HAP-1 (cell line): ENCODE measurements at regions not wholly inside any gene's neighbourhood (a gene's known extent, or its start where the extent isn't known, plus 50 kb on each side); places are given as distances from the start of the nearest gene placed in this dataset.
A peak's percentile ranks its signal among the peaks of the same experiment; 100 is the strongest.
"Not testable (repeated sequence)": the region's sequence is repeated elsewhere in the genome, so short reads cannot be mapped to it uniquely, and the experiment has no call there.

Source experiments
- DNase-seq, 2 experiments: peaks; one replicate each; pipeline ENCODE4 v3.0.0-alpha.2; 2016 to 2020; ENCODE audit warnings: low spot score in 2 of 2
- H3K27me3 ChIP-seq: fragments of 250-450 bp; sonication (Bioruptor Pico); 2 replicates; pipeline ENCODE4 v1.5.1; 2020; ENCODE audit warnings: low read depth, mild to moderate bottlenecking, moderate library complexity
- H3K36me3 ChIP-seq: fragments of 250-450 bp; sonication (Bioruptor Pico); replicated peaks from 2 replicates; pipeline ENCODE4 v1.5.1; 2020; ENCODE audit warnings: mild to moderate bottlenecking
- H3K4me1 ChIP-seq: fragments of 250-450 bp; sonication (Bioruptor Pico); 2 replicates; pipeline ENCODE4 v1.5.1; 2020; ENCODE audit warnings: mild to moderate bottlenecking
- H3K4me3 ChIP-seq: fragments of 250-450 bp; sonication (Bioruptor Pico); 2 replicates; pipeline ENCODE4 v1.5.1; 2020; ENCODE audit warnings: mild to moderate bottlenecking, moderate library complexity
- H3K9me3 ChIP-seq: fragments of 250-450 bp; sonication (Bioruptor Pico); 2 replicates; pipeline ENCODE4 v1.5.1; 2020; ENCODE audit warnings: mild to moderate bottlenecking, moderate library complexity
- in situ Hi-C: fragments of 300-500 bp; cut with MboI; formaldehyde crosslinking; loops from 3 replicates; pipeline ENCODE4 v1.14.3; 2020; ENCODE audit warnings: low sequenced_read_pairs, inconsistent platforms, mixed read lengths

DNA sequence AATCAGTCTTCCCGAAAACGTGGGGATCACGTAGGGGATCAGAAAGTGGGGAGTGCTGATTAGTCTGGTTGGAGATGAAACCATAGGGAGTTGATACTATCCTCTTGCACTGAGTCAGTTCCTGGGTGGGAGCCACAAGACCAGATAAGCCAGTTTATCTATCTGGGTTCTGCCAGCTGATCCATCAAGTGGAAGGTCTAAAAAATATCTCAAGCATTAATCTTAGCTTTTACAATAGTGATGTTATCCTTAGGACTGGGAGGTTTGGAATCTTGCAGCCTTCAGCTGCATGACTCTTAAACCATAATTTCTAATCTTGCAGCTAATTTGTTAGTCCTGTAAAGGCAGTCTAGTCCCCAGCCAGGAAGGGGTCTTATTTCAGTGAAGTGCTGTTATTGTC lies 2474.2 kb downstream of the PCDH9 start:
- Histone ChIP-seq H3K4me3 (no peak overlapping the region), H3K9me3 (no peaks in the 10 kb centered on the region), H3K27me3 (no peaks in the 10 kb centered on the region), H3K36me3 (no peaks in the 10 kb centered on the region), H3K4me1 (peaks cover 21% of the 10 kb centered on the region)
- in situ Hi-C loops = no loop called here
- no peak for DNase-seq

DNA sequence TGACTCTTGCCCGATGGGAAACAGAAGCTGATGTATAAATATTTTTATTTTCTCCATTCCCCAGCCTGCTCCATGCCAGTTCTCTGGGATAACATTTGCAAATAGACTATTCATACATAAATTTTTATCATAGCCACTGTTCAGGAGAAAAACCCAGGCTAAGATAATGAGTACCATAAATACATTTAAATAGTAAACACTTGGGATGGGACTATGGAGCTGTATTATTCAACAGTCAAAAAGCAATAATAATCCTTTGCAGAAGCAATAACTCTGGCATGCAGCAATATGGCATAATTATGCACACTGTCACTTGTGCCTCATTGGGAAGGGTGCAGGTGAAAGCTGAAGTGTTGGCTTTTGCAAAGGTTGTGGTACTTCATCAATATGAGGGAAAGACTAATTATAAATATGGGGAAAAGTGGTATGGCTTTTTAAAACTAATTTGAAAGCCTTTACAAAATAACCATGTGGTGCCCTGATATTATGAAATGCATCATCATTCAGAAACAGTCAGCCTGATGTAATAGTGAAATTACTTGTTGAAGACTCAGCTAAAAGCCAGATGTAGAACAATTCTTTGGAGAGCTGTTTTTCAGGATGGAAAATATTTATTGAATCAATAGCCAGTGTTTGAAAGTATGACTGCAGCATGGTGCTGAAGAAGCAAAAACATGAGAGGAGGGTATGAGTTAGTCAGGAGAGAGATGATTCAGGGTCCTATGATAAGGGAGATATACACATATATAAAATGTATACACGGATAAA lies 2476.7 kb downstream of the PCDH9 start:
- DNase-seq = no peak
- H3K4me3 ChIP-seq = no peak overlapping the region
- H3K36me3 ChIP-seq = no peaks in the 10 kb centered on the region
- H3K27me3 ChIP-seq = no peaks in the 10 kb centered on the region
- in situ Hi-C loops = no loop called here
- H3K9me3 ChIP-seq = no peaks in the 10 kb centered on the region
- H3K4me1 ChIP-seq = peaks cover 13% of the 10 kb centered on the region

DNA sequence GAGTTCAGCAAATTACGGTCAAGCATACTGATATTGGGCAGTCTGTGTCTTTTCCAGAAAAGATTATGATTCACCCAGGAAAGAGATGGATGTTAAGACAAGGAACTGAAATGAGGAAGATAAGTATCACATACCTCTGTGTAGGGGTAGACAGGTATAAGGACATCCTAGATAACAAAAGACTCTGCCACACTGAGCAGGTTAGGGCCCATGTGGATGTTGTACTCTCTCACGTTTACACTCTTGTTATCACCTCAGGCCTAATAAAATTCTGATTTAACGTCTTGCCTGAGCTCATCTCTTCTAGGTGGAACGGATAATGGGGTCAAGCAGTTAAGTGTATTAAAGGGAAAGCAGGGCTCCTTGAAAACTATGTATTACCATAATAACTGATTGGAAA lies 2480.8 kb downstream of the PCDH9 start:
- no peaks in the 10 kb centered on the region for H3K9me3 ChIP-seq
- no peak for DNase-seq
- in situ Hi-C loops = no loop called here
- H3K4me1 ChIP-seq = no peaks in the 10 kb centered on the region
- no peaks in the 10 kb centered on the region for H3K36me3 ChIP-seq
- H3K4me3 ChIP-seq = no peak overlapping the region
- H3K27me3 ChIP-seq = no peaks in the 10 kb centered on the region

DNA sequence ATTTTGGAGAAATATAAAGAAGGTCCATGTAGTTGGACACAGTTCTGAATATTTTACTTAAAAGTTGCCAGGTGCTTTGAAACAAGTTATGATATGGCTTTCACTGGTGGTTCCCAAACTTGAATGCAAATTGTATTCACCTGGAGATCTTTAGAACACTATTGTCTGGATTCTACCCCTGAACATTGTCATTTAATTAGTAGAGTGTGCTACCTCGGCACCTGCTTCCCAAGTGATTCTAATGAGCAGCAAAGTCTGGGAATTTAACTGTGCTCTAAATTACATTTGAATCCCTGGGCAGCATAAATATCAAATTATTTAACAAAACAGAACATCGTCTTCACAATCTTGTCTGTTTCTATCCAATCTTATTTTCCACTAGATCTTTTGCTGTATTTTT lies 2483.3 kb downstream of the PCDH9 start:
- no peaks in the 10 kb centered on the region for H3K27me3 ChIP-seq
- H3K4me1 ChIP-seq = no peaks in the 10 kb centered on the region
- H3K9me3 ChIP-seq = no peaks in the 10 kb centered on the region
- no peak for DNase-seq
- no peak overlapping the region for H3K4me3 ChIP-seq
- in situ Hi-C loops = no loop called here
- H3K36me3 ChIP-seq = no peaks in the 10 kb centered on the region

DNA sequence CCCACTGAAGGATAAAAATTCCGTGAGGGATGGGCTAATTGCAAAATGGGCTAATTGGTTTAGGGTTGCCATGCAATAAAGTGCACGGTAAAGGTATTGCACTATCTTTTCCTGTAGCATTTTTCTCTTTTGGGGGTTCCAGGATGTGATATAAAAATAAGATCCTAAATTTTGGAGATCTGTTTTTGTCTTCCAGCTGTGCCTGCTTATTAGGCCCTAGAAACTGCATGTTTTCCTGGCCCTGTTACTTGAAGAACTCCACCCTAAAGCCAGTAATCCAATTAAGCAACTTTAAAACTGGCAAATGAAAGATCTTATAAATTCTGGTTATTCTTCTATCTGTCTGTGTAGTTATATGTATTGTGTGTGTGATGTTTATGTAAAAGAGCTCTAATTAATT lies 2489.6 kb downstream of the PCDH9 start:
- in situ Hi-C loops = no loop called here

DNA sequence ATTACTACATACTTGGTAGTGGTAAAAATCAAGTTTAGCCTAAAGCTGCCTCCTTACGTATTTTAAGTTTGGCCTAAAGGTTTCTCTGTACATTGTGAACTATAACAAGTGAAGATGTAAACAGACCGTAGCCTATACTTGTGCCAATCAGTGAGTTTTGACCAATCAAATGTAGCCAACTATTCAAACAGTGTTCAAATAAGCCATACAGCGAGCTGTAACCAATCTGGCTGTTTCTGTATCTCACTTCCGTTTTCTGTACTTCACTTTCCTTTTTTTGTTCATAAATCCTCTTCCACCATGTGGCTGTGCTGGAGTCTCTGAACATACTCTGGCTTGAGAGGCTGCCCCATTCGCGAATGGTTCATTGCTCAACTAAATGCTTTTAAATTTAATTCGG lies 2504.6 kb downstream of the PCDH9 start:
- no peak for DNase-seq

More for the DNA sequence above, 2489.6 kb downstream of the PCDH9 start:
- H3K4me3 ChIP-seq = no peak overlapping the region
- no peaks in the 10 kb centered on the region for H3K4me1 ChIP-seq
- H3K9me3 ChIP-seq = no peaks in the 10 kb centered on the region
- H3K27me3 ChIP-seq = no peaks in the 10 kb centered on the region
- no peaks in the 10 kb centered on the region for H3K36me3 ChIP-seq
- no peak for DNase-seq

DNA sequence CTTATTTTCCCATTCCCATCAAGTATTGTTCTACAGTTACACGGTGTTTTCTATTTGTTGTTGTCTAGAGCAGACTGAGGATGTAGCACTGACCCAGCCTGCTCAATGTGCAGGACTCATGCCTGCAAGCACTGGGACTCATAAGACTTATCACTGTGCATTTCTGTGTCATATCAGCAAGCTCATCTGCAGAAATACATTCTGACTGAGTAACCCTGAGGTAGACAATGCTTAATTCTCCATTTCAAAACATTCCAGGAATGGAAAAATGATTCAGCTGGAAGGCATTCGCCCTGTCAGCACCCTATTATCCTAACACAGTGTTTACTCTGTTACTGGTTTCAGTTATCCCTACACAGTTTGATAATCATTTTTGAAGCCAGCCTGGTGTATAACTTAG lies 2506.4 kb downstream of the PCDH9 start:
- in situ Hi-C loops = no loop called here
- DNase-seq = peak; percentile 38 to 84
- no peak overlapping the region for H3K4me3 ChIP-seq
- no peaks in the 10 kb centered on the region for H3K27me3 ChIP-seq
- no peaks in the 10 kb centered on the region for H3K36me3 ChIP-seq
- peaks cover 13% of the 10 kb centered on the region for H3K4me1 ChIP-seq
- H3K9me3 ChIP-seq = no peaks in the 10 kb centered on the region

More for the DNA sequence above, 2504.6 kb downstream of the PCDH9 start:
- H3K9me3 ChIP-seq = no peaks in the 10 kb centered on the region
- in situ Hi-C loops = no loop called here
- H3K4me3 ChIP-seq = no peak overlapping the region
- H3K27me3 ChIP-seq = no peaks in the 10 kb centered on the region
- peaks cover 13% of the 10 kb centered on the region for H3K4me1 ChIP-seq
- H3K36me3 ChIP-seq = no peaks in the 10 kb centered on the region

DNA sequence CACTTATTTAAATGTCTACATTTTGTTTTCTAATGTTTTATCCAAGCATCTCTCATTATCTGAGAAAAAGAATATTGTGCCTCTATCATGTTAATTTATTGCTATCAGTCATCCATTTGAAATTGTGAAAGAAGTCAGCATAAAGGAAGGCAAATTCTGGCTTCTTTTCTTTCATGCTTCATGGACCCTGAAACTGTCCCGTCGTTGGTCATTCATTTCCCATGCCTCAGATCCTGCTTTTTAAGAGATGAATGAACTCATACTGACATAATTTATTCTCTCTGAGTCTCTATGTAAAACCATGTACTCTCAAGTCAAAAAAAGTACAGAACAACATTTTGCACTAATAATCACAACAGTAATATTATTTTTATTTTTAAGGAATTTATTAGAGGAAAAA lies 2512.0 kb downstream of the PCDH9 start:
- Histone ChIP-seq H3K36me3 (no peaks in the 10 kb centered on the region), H3K9me3 (no peaks in the 10 kb centered on the region), H3K4me3 (no peak overlapping the region), H3K27me3 (no peaks in the 10 kb centered on the region), H3K4me1 (peaks cover 4% of the 10 kb centered on the region)
- in situ Hi-C loops = no loop called here
- no peak for DNase-seq

DNA sequence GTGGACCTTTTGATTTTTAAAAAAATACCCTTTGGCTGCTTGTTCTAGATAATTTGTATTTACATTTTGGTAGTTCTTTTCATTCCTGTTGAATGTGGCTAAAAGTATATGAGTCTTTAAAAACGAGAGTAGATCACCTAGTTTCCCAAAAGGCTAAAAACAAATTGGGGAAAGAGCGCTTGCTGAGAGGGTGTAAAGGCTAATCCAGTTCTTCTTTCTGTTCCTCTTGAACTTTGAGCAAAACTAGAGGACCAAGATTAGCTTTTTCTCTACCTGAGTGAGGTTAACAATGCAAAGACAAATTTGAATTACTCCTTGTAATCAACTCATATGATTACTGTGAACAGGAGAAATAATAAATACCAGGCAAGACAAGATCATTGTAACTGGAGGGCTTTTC lies 2513.2 kb downstream of the PCDH9 start:
- Histone ChIP-seq H3K9me3 (no peaks in the 10 kb centered on the region), H3K36me3 (no peaks in the 10 kb centered on the region), H3K4me1 (peaks cover under 1% of the 10 kb centered on the region; the same call in 1 of the 2 replicates), H3K4me3 (no peak overlapping the region), H3K27me3 (no peaks in the 10 kb centered on the region)
- in situ Hi-C loops = no loop called here
- no peak for DNase-seq

DNA sequence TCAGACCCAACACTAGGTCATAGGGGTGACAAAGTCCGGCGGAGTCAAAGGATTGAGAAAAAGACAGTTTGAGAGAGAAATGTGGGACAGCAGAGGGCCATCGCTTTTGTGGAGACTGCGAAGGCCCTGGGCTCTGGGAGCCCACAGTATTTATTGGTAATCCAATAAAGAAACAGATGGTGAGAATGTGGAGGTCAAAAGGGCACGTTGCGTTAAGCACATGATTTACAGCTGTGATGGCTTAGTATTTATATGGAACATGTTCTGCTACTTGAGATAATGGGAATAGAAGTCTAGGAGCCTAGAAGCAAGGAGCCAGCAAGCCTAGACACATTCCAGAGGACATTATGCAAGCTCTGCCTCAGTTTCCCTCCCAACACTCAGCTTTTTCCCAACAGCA lies 2521.1 kb downstream of the PCDH9 start:
- in situ Hi-C loops = no loop called here
- no peak for DNase-seq

DNA sequence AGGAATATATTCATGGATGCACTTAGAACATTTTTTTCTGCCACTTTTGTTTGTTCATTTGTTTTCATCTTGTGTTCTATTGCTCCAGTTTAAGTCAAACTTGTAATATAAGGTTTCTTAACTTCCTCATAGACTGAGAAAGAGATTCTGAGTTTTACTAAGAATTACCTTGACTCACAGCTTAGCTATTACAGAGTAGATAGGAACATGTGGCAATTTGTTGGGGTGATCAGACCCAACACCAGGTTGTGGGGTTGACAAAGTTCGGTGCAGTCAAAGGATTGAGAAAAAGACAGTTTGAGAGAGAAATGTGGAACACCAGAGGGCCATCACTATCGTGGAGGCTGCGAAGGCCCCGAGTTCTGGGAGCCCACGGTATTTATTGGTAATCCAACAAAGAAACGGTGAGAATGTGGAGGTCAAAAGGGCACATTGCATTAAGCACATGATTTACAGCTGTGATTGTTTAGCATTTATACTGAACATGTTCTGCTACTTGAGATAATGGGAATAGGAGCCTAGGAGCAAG lies 2526.0 kb downstream of the PCDH9 start:
- Histone ChIP-seq H3K27me3 (no peaks in the 10 kb centered on the region), H3K36me3 (no peaks in the 10 kb centered on the region), H3K4me3 (no peak overlapping the region), H3K9me3 (no peaks in the 10 kb centered on the region), H3K4me1 (no peaks in the 10 kb centered on the region)
- in situ Hi-C loops = no loop called here
- peak in 1 of 2 experiments; percentile 18 for DNase-seq

More for the DNA sequence above, 2521.1 kb downstream of the PCDH9 start:
- Histone ChIP-seq H3K27me3 (no peaks in the 10 kb centered on the region), H3K4me3 (no peak overlapping the region), H3K4me1 (no peaks in the 10 kb centered on the region), H3K9me3 (no peaks in the 10 kb centered on the region), H3K36me3 (no peaks in the 10 kb centered on the region)

DNA sequence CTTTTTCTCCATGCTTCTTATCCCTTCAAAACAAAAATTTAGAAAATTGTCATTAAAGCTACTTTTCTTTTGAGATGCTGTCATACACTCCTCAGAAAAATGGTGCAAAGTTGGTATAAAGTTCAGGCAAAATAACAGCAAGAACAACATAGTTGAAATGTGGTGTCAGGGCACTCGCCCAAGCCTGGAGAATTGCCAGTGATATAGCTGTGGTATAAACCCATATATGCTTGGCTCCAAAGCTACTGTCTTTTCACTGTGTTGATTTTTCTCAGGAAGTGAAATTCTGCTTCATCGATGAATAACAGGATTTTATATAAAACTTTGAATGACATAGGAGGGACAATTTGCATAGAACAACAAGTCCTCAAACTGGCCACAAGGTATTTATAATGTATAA lies 2532.9 kb downstream of the PCDH9 start:
- Histone ChIP-seq H3K4me3 (no peak overlapping the region), H3K36me3 (no peaks in the 10 kb centered on the region), H3K9me3 (no peaks in the 10 kb centered on the region), H3K4me1 (no peaks in the 10 kb centered on the region), H3K27me3 (no peaks in the 10 kb centered on the region)
- in situ Hi-C loops = no loop called here
- DNase-seq = no peak

DNA sequence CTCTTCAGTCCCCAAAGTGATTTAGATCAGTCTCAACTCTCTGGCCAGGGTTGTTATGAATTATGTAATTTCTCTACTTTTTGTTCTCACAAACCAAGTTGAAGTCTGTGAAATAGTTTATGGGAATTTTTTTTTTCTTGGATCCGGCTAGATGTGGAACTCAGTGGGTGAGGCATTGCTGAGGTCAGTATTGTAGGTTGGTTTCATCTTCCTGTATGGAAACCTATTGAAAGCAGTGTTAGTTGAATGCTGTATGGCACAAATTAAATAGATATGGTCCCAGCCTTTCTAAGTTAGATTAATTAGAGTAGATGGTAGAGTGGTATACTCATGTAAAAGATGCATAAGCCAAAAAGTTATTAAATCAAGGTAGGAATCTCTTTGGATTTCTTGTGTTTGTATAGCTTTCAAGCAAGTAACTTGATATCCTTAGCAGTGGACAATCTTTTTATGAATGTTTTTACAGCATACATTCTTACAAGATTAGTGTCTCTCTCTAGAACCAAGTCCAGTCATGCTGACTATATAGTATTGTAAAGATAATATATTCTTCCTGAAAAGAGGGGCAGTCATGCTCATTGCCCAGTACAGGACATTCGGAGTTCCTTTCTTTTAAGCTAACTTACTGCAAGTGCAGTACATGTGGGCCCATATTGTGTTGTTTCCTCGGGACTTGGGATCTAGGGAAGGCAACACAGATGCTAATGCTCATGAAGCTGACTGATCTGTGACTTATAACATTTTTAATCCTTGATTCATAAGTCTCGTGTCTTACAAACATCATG lies 2541.1 kb downstream of the PCDH9 start:
- DNase-seq = no peak
- Histone ChIP-seq H3K27me3 (no peaks in the 10 kb centered on the region), H3K4me3 (no peak overlapping the region), H3K36me3 (no peaks in the 10 kb centered on the region), H3K9me3 (no peaks in the 10 kb centered on the region), H3K4me1 (no peaks in the 10 kb centered on the region)
- in situ Hi-C loops = no loop called here

DNA sequence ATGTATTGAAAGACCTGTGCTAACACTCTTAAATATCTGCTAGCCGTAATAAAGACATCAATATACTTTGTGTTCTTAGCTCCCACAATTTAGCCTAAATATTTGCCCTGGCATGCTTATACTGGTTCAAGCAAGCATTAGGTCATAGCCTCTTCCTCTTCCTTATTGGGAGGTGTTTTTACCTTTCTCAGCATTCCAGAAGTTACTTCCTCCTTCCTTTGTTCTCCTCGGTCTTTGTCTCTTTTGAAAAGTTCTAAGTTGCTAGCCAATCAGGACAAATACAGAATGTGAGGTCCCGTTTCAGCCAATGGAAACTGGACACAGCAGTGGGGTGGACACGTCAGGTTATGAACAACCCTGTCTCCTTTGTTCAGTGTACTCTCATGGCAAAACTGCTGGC lies 2543.6 kb downstream of the PCDH9 start:
- H3K4me1 ChIP-seq, H3K36me3 ChIP-seq, in situ Hi-C loops, H3K4me3 ChIP-seq, DNase-seq, H3K9me3 ChIP-seq, H3K27me3 ChIP-seq: not testable (repeated sequence)
